GM19455 (cell line): ENCODE measurements at regions not wholly inside any gene's neighbourhood (a gene's known extent, or its start where the extent isn't known, plus 50 kb on each side); places are given as distances from the start of the nearest gene placed in this dataset.

Experiments used
- ATAC-seq: cut with Tn5 transposase; IDR thresholded peaks from one replicate; pipeline ENCODE4 v1.9.1; 2021; ENCODE audit not compliant: unreplicated experiment

GRCh38 chr9:104022083-104022482 lies 72.0 kb upstream of the SMC2 start:
- ATAC-seq, result no peak

GRCh38 chr9:104025104-104025503 lies 69.0 kb upstream of the SMC2 start:
- no peak for ATAC-seq

DNA sequence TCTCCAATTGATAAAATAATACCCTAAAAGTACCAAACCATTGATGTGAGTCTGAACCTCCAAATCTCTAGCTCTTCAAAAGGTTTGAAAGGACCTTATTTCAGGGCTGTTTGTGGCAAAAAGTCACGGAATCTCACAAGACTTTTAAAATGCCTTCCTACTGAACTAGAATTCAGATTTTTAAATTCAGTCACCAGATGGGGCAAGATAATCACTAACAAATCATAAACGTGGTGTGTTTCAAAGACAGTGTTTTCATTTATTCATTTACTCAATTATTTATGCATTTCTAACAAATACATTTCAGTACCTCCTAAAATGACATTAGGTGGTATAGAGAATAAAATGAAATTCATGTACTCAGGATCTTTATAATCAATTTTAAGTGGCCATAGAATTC lies 68.2 kb upstream of the SMC2 start:
- no peak for ATAC-seq

DNA sequence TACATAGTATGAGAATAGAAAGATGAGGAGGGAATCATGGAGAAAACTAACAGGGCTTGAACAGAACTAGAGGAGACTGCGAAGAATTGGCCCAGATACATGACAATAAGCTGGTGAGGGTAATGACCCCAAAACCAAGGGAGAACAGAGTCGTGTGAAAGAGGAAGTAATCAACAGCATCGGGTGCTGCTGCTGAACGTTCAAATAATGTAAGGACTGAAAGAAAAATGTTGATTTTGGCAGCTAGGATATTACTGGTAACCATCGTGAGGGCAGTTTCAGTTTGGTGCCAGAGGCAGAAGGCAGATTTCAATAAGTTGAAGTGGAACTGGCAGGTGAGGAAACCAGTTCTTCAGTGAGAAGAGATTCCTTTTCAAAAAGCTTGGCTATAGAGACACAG lies 66.8 kb upstream of the SMC2 start:
- ATAC-seq, result no peak

GRCh38 chr9:104028827-104029226 lies 65.3 kb upstream of the SMC2 start:
- no peak for ATAC-seq
